GM18519 (cell line): ENCODE measurements at regions not wholly inside any gene's neighbourhood (a gene's known extent, or its start where the extent isn't known, plus 50 kb on each side); places are given as distances from the start of the nearest gene placed in this dataset.

ENCODE experiments used
- ATAC-seq: cut with Tn5 transposase; IDR thresholded peaks from one replicate; pipeline ENCODE4 v1.9.1; 2021; ENCODE audit warnings: mild to moderate bottlenecking, moderate library complexity; ENCODE audit not compliant: unreplicated experiment, low FRiP score

- ATAC-seq = no peak
Observed at GRCh38 chr1:84759756-84760155, 69.5 kb upstream of the SSX2IP start.

- ATAC-seq = no peak
Observed at GRCh38 chr1:84758968-84759491, 68.8 kb upstream of the SSX2IP start.

- ATAC-seq = no peak
Observed at GRCh38 chr1:84758476-84758875, 68.2 kb upstream of the SSX2IP start.

GRCh38 chr1:84757301-84757700, 67.0 kb upstream of the SSX2IP start:
- no peak for ATAC-seq

GRCh38 chr1:84756455-84757082, 66.3 kb upstream of the SSX2IP start:
- ATAC-seq = no peak

- ATAC-seq = no peak
Observed at GRCh38 chr1:84756001-84756400, 65.7 kb upstream of the SSX2IP start.

- ATAC-seq = no peak
Observed at GRCh38 chr1:84755216-84755615, 65.0 kb upstream of the SSX2IP start.

- ATAC-seq = no peak
Observed at GRCh38 chr1:84754386-84754703, 64.1 kb upstream of the SSX2IP start.

- peak; percentile 53 for ATAC-seq
Observed at GRCh38 chr1:84753516-84754385, 63.5 kb upstream of the SSX2IP start.

GRCh38 chr1:84750110-84750730, 60.0 kb upstream of the SSX2IP start:
- no peak for ATAC-seq

GRCh38 chr1:84749427-84749826, 59.2 kb upstream of the SSX2IP start:
- no peak for ATAC-seq

- no peak for ATAC-seq
Observed at GRCh38 chr1:84748364-84748763, 58.1 kb upstream of the SSX2IP start.

- ATAC-seq = no peak
Observed at GRCh38 chr1:84745857-84746256, 55.6 kb upstream of the SSX2IP start.

GRCh38 chr1:84743896-84744295, 53.6 kb upstream of the SSX2IP start:
- no peak for ATAC-seq

- ATAC-seq = no peak
Observed at GRCh38 chr1:84742653-84743052, 52.4 kb upstream of the SSX2IP start.

GRCh38 chr1:84740050-84740714, 49.9 kb upstream of the SSX2IP start:
- ATAC-seq = no peak
